Stimulated activated CD4-positive, alpha-beta T cell treated with anti-CD3 and anti-CD28 coated beads, Interleukin-2, amount 100 ng/mL, for 48 hours (primary cell): ENCODE measurements at regions not wholly inside any gene's neighbourhood (a gene's known extent, or its start where the extent isn't known, plus 50 kb on each side); places are given as distances from the start of the nearest gene placed in this dataset.

Experiments
- DNase-seq, 2 donors: peaks; one replicate each; pipeline ENCODE4 v3.0.0-alpha.2; 2020

DNA sequence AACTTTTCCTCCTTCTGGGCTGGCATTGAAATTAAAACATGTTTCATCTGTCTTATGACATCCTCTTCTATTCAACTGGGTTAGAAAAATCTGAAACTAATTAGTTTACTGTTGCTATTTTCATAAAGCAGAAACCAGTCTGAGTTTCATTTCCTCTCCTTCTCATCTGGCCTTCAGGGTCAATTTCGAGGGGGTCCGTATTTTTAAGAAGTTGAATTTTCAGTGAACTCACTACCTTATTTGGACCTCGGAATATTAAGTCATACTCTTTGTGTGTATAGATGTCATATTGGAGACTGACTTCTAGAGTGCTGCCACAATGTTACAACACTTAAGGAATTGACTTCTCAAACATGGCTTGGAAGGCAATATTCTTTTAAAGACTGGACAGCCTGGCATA lies 485.9 kb downstream of the SQOR start:
- no peak for DNase-seq

DNA sequence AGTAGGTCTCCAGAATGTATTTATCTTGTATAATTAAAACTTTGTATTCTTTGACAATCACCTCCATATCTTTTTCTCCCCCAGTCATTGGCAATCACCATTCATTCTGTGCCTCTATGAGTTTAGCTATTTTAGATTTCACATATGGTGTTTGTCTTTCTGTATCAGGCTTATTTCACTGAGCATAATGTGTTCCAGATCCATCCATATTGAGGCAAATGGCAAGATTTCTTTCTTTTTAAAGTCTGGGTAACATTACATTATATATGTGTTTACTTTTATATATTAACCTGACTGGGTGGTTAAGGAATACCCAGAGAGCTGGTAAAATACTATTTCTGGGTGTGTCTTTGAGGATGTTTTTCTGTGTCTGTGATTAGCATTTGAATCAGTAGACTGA lies 486.6 kb downstream of the SQOR start:
- no peak for DNase-seq

DNA sequence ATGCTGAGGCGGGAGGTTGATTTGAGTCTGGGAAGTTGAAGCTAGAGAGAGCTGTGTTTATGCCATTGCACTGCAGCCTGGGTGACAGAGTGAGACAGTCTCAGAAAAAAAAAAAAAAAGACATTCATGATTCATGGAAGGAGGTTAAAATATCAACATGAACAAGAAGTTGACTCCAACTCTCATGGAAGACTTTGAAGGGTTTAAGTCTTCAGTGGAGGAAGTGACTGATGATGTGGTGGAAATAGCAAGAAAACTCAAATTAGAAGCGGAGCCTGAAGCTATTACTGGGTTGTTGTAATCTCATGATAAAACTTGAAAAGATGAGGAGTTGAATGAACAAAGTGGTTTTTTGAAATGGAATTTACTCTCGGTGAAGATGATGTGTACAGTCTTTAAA lies 491.8 kb downstream of the SQOR start:
- DNase-seq = no peak

DNA sequence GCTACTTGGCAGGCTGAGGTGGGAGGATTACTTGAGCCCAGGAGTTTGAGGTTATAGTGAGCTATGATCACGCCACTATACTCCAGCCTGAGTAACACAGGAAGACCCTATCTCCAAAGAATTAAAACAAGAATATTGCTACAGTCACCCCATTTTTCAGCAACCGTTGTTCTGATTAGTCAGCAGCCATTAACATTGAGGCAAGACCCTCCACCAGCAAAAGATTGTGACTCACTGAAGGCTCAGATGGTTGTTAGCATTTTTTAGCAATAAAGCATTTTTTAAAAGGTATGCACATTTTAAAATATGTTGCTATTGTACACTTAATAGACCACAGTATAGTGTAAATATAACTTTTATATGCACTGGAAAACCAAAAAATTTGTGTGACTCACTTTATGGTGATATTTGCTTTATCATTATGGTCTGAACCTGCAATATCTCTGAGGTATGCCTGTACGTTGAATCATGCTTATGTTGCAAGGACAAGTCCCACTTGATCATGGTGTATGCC lies 492.6 kb downstream of the SQOR start:
- no peak for DNase-seq

DNA sequence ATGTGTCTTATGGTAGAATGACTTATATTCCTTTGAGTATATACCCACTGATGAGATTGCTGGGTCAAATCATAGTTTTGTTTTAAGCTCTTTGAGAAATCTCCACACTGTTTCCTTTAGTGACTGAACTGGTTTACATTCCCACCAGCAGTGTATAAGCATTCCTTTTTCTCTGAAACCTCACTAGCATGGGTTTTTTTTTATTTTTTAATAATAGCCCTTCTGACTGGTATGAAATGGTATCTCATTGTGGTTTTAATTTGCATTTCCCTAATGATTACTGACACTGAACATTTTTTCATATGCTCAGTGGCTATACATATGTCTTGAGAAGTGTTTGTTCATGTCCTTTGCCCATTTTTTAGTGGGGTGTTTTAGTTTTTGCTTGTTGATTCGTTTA lies 494.3 kb downstream of the SQOR start:
- no peak for DNase-seq

DNA sequence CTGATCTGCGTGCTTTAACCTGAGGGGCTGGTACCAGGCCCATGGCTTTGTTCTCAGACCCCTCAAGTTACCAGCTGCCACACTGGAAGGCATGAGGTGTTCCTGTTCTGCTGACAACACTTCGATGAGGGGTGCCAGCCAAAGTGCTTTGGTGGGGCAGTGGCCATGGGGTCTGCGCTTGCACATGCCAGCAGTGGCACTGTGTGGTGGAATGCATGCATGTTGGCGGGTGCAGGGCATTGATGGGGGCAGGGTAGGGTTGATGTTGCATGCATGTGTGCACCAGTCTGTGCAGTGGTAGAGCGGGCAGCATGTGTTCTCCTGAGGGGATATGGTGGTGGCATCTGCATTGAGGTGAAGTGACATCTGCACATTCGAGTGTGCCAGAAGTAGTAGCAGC lies 497.0 kb downstream of the SQOR start:
- DNase-seq = no peak

DNA sequence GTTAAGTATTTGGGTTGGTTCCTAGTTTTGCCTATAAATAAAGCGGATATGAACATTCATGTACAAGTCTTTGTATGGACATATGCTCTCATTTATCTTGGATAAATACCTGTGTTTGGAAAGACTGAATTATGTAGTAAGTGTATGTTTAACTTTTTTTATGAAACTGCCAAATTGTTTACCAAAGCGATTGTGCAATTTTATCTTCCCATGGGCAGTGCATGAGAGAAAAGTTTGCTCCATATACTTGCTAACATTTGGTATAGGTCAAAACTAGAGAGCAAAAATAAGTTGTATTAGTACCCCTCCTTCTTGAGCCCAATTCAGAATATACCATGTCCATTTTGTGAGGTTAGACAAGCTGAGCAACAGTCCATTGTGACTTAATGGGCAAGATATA lies 502.6 kb downstream of the SQOR start:
- no peak for DNase-seq

DNA sequence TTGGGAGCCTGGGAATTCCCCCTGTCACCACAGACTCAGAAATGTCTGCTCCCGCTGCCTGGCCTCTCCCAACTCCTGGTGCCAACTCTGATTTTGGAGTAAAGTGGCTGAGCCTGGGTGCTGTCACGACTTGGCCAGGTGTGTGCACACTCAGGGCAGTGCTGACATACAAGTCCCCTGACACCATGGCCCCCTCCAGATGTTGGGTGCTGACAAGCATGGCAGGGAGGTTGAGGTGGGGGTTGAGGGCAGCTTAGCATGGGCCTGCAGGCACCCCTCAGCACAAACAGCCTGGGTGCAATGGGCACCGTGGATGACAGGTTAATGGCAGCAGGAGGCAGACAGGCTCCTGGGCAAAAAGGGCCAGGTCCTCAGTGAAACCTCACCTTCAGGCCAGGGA lies 511.2 kb downstream of the SQOR start:
- DNase-seq = no peak

DNA sequence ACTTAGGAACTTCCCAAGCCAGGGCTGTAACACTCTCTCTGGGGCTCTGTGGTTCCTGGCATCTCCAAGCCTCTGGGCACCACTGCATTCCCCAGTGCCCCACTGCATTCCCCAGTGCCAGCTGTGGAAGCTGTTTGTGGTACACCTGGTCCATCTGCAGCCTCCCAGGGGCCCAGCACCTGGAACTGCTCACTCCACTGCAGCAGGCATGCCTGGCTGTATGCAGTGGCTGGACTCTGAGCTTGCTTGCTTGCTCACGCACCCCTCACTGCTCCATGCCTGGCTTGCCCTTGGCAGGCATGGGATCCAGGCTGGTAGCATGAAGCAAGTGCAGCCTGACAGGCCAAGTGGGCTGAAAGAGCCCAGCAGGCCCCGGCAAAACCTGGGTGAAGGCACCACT lies 512.1 kb downstream of the SQOR start:
- DNase-seq = no peak

DNA sequence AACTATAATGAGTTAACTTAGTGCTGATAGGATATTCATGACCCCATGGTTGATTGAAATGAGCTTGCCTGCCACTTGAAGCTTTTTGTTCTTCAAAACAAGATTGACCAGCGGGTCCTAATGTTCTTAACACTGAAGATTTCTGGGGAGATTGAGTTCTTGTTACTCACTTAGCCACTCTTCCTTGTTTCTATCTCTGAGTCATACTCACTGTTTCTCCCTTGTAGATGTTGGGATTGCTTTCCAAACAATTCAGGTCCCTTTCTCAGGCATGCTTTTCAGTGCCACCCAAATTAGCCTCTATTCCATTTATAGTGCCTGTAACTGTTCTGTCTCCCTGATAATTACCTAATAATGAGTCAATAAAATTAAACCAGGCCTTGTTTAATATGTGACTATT lies 517.0 kb downstream of the SQOR start:
- DNase-seq = no peak

DNA sequence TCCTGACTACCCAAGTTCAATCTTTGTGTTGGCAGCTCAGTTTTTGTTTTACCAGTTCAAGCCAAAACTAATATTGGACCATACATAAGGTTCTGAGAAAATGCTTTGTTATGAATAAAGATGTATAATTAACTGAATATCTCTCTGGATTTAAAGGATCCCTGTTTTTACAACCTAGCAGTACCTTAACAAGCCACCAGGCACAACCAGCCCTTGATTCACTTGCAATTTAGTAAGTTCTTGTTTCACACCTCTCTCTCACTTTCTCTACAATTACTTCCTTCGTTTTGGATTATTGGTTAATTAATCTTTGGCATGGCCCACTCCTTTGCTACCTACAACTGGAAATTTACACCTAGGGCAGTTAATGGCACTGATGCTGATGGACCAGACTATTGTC lies 531.9 kb downstream of the SQOR start:
- no peak for DNase-seq

DNA sequence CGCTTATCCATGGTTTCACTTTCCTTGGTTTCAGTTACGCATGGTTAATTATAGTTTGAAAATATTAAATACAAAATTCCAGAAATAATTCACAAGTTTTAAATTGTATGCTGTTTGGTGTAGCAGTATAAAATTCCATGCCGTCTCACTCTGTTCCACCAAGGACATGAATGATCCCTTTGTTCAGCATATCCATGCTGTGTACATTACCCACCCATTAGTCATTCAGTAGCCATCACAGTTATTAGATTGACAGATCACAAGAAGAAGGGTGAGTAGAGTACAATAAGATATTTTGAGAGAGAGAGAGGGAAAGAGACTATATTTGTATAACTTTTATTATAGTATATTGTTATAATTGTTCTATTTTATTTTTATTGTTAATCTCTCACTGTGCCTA lies 535.5 kb downstream of the SQOR start:
- DNase-seq = no peak

DNA sequence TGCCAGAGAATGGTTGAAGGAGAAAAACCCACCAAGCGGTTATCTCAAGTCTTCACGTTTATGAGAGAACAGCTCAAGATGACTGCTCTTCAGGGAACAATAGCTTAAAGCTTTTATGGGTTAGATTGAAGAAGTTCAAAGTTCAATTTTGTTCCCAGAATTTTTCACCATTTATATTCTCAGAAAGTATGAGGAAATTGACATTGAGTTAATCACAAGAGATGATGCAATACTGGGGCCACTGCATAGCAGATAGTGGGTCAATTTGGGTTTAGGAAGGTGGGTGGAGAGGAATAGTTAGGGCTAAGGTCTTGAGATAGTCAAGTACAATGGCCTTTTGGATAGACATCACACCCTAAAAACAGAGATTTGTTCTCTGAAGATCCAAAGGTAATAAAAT lies 539.3 kb downstream of the SQOR start:
- no peak for DNase-seq

DNA sequence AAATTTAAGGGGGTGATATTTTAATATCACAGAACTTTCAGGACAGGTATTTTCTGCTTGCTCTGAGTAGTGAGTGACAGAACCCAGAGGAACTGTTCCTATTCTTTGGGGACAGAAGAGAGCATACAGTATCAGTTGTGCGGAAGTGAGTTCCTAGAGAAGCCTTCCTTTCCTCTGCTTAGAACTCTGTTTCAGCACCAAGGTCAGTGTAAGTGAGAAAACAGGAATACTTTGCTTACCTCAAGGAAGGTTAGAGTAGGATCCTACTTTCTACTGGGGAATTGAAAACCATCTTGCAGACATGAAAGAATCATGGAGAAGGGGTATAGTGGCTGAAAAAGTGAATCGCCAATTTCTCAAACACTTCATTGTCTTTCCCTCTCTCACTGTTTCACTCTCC lies 542.4 kb downstream of the SQOR start:
- DNase-seq = no peak

DNA sequence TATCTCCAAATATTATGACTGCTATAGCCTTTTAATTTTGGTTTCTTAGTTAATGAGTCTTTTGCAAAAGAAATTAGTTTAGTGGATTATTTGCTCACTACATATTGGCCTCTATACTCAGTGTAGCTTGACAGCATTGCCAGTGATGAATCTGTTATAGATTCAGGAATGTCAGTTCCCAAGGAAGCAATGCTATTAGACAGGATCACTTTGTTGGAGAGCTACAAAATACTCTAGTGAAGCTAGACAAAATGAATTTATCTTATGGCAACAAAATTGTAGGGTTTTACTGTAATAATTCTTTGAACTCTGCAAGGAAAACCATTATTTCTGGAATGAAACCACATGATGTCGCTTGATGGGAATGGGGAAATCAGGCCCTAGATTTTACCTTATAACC lies 543.3 kb downstream of the SQOR start:
- DNase-seq = no peak

DNA sequence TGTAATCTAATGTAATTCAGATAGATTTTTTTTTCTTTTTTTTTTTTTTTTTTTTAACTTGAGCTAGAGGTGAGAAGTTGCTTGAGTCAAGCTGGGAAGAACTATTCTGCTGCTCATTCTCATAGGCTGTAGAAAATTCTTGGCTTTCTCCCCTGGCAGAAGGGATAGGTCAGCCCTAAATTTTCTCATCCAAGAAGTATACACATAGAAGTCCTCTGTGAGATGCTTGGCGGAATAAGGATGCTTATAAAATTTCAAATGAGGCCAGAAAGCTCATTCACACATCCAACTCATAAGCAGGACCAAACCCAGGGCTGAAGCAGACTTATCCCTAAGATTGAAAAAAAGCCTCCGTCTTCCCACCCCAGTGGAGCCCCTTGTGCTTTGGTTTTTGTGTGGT lies 572.5 kb downstream of the SQOR start:
- DNase-seq = no peak

DNA sequence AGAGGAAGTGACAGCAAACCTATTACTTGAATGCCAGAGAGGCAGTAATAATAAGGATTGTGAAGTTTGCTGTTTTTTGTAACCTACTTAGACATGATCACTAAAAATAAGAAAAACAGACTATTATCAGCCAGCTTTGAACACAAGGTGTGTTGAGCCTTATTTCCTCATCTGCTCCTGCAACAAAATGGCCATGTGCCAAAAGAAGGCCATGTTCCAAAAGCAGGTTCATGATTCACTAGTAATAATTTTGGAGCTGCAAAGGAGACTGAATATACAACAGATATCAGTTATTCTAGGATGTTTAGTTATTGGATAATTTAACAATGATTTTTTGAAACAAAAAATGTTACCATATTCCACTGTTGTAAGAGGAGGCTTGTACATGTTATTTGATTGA lies 578.7 kb downstream of the SQOR start:
- DNase-seq = no peak

DNA sequence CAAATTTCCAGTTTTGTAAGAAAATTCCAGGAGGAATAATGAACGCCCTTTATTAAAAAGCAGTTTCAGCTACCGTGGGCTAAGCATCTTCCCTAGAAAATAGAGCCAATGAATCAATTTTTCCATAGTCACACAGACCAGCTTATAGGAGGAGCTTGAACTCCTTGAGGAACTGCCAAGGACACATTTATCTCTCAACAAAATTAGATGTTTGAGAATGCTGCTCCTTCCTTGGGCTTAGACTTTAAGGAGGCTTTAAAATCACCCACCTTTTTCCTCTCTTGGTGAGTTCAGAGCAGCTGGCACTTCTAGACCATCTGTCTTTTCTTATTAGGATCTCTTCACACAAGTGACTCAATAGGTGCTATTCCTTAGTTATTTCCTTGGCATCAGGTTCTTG lies 588.0 kb downstream of the SQOR start:
- DNase-seq = no peak

DNA sequence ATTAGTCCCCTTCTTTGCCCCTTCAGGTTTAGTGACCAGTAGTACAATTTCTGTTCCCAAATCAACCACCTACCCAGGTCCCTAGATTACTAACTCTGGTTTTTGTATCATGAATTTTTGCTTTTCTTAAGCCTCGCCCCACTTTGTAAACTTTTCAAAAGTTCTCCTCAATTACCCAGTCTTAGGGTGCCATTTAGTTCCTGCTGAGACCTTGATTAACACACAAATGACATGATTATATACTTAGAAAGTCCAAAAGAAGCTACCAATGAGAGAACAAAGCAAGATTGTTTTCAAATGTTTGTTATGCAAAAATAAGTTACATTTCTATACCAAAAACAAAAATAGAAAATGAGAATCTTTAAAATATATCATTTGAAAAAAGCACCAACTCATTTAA lies 594.4 kb downstream of the SQOR start:
- DNase-seq = no peak

DNA sequence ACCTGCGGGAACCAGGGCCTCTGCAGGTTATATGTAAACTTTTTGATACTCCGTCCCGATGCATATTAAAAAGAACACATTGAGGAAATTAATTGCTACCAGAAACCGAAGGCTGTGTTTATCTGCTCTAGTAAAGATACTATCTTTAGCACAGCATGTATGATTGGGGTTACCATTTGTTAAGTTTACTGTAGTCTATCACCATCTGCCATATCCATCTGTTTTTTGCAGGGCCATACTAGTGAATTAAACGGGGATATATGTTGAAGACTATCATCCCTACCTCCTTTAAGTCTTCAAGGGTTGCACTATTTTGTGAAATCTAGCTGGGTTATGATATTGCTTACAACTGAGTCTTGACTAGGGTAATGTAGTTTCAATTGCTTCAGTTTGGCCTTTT lies 597.0 kb downstream of the SQOR start:
- no peak for DNase-seq

DNA sequence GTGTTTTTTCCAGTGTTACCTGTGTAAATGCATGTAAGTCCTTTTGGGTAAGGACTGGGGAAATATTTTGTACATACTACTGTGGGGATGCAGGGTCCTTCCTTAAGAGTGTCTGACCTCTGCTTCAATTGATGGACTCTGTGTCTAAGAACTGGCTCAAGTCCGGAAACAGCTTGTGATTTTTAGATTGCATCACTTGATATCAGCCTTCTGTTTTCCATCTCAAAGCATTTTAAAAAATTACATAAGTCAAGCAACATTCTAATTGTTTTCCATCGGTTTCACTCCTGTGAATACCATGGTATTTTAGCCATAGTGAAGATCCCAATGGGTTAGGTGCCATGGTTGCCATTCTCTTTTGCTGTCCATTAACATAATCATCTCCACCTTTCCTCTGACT lies 597.6 kb downstream of the SQOR start:
- no peak for DNase-seq

DNA sequence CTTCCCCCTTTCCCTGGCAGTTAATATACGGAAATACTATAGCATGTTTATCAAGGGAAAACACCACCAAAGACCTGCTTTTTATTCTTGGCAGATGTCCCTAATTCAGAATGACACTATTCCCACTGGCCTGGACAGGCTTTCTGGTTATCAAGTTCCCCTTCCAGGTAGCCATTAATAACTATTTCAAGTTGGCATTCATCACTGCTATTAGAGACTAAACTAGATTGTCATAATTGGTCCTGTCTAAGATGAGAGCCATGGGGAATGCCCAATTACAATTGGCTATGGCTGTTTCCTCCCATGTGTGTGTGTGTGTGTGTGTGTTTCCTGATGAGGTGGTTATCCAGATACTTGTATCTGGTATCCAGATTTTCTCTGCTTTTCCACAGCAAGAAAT lies 608.1 kb downstream of the SQOR start:
- no peak for DNase-seq

DNA sequence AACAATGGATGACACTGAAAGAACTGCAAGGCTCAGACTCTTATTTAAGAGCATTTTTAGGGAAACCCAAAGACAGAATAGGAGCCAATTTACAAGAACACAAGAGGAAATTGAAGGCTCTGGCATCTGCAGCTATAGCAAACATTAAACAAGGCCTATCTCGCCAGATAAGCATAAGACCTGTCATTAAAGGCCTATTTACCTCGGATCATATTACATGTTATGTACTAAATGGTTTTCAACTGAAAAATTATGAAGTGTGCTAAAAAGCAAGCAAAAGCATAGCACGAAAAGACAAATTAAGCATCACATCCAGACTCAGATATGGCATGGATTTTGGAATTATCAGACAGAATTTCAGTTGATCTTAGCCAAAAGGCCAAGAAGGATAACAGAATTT lies 617.1 kb downstream of the SQOR start:
- DNase-seq = no peak

DNA sequence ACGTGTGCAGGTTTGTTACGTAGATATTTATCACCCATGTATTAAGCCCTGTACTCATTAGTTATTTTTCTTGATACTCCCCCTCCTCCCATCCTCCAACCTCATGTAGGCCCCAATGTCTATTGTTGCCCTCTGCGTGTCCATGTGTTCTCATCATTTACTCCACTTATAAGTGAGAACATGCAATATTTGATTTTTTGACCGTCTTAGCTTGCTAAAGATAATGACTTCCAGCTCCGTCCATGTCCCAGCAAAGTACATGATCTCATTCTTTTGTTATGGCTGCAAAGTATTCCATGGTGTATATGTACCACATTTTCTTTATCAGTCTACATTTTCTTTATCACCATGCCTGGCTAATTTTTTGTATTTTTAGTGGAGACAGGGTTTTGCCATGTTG lies 623.2 kb downstream of the SQOR start:
- no peak for DNase-seq

DNA sequence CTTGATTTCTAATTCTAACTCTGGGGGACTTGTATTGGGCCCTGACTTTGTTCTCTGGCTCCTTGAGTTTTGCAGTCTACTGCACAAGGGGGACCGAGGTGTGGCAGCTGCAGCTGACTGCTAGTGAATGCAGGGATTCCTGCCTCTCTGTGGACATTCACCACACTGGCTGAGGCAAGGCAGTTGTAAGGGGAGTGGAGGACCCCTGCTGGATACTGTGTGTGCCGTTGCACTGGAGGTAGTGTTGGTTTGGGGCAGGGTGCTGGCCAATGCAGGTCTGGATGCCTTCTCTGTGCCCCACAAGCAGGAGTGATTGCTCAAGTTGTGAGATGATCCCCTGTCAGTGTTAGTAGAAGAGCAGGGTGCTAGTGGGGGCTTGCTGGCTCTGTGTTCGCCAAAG lies 626.1 kb downstream of the SQOR start:
- DNase-seq = no peak

DNA sequence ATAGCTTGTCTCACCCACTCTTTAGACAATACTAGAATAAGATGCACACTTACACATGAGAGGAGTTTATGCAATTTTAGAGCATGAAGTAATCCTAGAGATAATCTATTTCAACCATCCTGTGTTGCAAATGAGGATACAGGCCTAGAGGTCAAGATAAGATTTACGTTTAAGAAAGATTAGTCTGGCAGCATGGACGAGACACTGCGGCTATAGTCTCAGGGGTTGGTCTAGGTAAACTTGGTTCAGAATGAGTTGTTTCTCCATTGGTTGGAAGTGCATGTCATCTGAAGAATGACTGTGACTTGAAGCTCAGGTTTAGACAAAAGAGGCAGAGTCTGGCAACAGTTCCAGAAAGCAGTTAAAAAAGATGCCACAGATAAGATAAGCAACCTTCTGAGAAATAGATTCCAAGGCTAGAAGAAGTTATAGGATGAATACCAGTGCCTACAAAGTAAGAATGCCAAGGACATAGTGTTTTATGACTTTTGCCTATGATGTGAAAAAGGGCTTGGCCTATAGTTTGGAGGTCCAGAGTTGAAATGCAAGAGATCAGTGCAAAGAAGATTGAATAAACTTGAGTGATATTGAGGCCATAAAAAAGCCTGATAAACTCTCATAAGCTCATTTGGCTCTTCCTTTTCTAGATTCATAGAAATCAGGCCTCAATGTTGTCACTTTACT lies 631.0 kb downstream of the SQOR start:
- DNase-seq = no peak
